ENCODE measurements at regions not wholly inside any gene's neighbourhood (a gene's known extent, or its start where the extent isn't known, plus 50 kb on each side); places are given as distances from the start of the nearest gene placed in this dataset.

DNA sequence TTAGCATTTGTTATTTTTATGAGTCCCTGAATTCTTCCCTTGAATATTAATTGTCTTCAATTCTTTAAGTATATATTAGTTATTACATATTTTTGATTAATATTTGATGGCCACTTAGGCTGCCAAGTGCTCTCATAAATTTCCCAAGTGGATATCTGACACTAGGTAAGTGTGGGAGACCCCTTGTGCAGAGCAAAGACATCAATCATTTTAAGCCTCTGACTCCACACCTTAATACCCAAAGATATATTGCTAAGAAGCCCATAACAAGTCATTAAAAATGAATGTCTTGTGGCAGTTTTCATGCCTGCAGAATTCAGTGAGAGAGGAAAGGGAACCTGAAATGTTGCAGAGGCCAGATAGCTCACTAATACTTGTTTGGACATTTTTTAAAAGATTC, 58.4 kb upstream of the PROX1 start:
- no peak for TF ChIP-seq POLR2AphosphoS5 (IDR thresholded peaks at IDR 0.05; ENCODE audit: low read depth, low read length)
- no peak for TF ChIP-seq POLR2A (IDR thresholded peaks at IDR 0.05; ENCODE audit: low read depth, low read length)
- no peak for TF ChIP-seq TAF1 (IDR thresholded peaks at IDR 0.05; ENCODE audit: borderline replicate concordance, low read depth, low read length)

Measured in GM12892 (cell line).